ENCODE measurements at regions not wholly inside any gene's neighbourhood (a gene's known extent, or its start where the extent isn't known, plus 50 kb on each side); places are given as distances from the start of the nearest gene placed in this dataset.

GRCh38 chr2:20148426-20148922, 76.5 kb downstream of the SDC1 start:
- TF ChIP-seq ZNF843 (tag by site-specific recombination; IDR thresholded peaks at IDR 0.05), result no peak
- TF ChIP-seq REPIN1 (tag by site-specific recombination; IDR thresholded peaks at IDR 0.05; ENCODE audit: low read depth), result no peak
- no peak for TF ChIP-seq REST (tag by site-specific recombination; IDR thresholded peaks at IDR 0.05)
- TF ChIP-seq ZSCAN5A (tag by site-specific recombination; IDR thresholded peaks at IDR 0.05), result no peak
- TF ChIP-seq, protein P1, sequence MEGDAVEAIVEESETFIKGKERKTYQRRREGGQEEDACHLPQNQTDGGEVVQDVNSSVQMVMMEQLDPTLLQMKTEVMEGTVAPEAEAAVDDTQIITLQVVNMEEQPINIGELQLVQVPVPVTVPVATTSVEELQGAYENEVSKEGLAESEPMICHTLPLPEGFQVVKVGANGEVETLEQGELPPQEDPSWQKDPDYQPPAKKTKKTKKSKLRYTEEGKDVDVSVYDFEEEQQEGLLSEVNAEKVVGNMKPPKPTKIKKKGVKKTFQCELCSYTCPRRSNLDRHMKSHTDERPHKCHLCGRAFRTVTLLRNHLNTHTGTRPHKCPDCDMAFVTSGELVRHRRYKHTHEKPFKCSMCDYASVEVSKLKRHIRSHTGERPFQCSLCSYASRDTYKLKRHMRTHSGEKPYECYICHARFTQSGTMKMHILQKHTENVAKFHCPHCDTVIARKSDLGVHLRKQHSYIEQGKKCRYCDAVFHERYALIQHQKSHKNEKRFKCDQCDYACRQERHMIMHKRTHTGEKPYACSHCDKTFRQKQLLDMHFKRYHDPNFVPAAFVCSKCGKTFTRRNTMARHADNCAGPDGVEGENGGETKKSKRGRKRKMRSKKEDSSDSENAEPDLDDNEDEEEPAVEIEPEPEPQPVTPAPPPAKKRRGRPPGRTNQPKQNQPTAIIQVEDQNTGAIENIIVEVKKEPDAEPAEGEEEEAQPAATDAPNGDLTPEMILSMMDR (tag by site-specific recombination; IDR thresholded peaks at IDR 0.05), result no peak
- no peak for TF ChIP-seq ZBTB11 (tag by site-specific recombination; conservative IDR thresholded peaks at IDR 0.05; ENCODE audit: low read depth)
- no peak for TF ChIP-seq ZNF23 (tag by site-specific recombination; IDR thresholded peaks at IDR 0.05; ENCODE audit: borderline replicate concordance)
- TF ChIP-seq ZNF76 (tag by site-specific recombination; IDR thresholded peaks at IDR 0.05; ENCODE audit: borderline replicate concordance, low read depth), result no peak
- no peak for TF ChIP-seq ZNF585B (tag by site-specific recombination; IDR thresholded peaks at IDR 0.05)
- no peak for TF ChIP-seq ZNF10 (tag by site-specific recombination; IDR thresholded peaks at IDR 0.05)
- no peak for TF ChIP-seq HOXD13 (CRISPR knock-in tag; IDR thresholded peaks at IDR 0.05; ENCODE audit: borderline replicate concordance)

Data from HEK293 (cell line).